Vagina (tissue), 2 donors: ENCODE measurements at regions not wholly inside any gene's neighbourhood (a gene's known extent, or its start where the extent isn't known, plus 50 kb on each side); places are given as distances from the start of the nearest gene placed in this dataset.

Source experiments
- POLR2A ChIP-seq, 2 donors: fragments of 450-650 bp; IDR thresholded peaks; one replicate each; pipeline ENCODE4 v1.6.1; 2017; ENCODE audit warnings: antibody characterized with exemption in 2 of 2, mild to moderate bottlenecking in 2 of 2, moderate library complexity in 2 of 2
- POLR2AphosphoS5 ChIP-seq, 2 donors: sonication (generic); formaldehyde crosslinking; IDR thresholded peaks; one replicate each; pipeline ENCODE4 v1.9.0; 2017; ENCODE audit warnings: antibody characterized with exemption in 2 of 2, mild to moderate bottlenecking in 2 of 2, low read depth in 1 of 2; ENCODE audit not compliant: insufficient read depth in 1 of 2
- TF ChIP-seq, protein P1 (sequence below), 3 experiments: fragments of 450-650 bp in 2 of 3; fragments of 200-600 bp in 1 of 3; sonication (generic) in 1 of 3; IDR thresholded peaks; one replicate each; pipeline ENCODE4 v1.5.1; 2017 to 2019; ENCODE audit warnings: antibody characterized with exemption in 3 of 3, mild to moderate bottlenecking in 2 of 3, moderate library complexity in 2 of 3

GRCh38 chr13:67635754-67636153, 405.6 kb upstream of the PCDH9 start:
- TF ChIP-seq, protein P1, sequence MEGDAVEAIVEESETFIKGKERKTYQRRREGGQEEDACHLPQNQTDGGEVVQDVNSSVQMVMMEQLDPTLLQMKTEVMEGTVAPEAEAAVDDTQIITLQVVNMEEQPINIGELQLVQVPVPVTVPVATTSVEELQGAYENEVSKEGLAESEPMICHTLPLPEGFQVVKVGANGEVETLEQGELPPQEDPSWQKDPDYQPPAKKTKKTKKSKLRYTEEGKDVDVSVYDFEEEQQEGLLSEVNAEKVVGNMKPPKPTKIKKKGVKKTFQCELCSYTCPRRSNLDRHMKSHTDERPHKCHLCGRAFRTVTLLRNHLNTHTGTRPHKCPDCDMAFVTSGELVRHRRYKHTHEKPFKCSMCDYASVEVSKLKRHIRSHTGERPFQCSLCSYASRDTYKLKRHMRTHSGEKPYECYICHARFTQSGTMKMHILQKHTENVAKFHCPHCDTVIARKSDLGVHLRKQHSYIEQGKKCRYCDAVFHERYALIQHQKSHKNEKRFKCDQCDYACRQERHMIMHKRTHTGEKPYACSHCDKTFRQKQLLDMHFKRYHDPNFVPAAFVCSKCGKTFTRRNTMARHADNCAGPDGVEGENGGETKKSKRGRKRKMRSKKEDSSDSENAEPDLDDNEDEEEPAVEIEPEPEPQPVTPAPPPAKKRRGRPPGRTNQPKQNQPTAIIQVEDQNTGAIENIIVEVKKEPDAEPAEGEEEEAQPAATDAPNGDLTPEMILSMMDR (IDR thresholded peaks at IDR 0.05): no peak
- TF ChIP-seq POLR2A (IDR thresholded peaks at IDR 0.05): no peak
- TF ChIP-seq POLR2AphosphoS5 (IDR thresholded peaks at IDR 0.05; ENCODE audit: insufficient read depth in 1 of 2, low read depth in 1 of 2): no peak
